HG03460 (cell line): ENCODE measurements at regions not wholly inside any gene's neighbourhood (a gene's known extent, or its start where the extent isn't known, plus 50 kb on each side); places are given as distances from the start of the nearest gene placed in this dataset.
A peak's percentile ranks its signal among the peaks of the same experiment; 100 is the strongest.

Source experiments
- ATAC-seq: cut with Tn5 transposase; IDR thresholded peaks from one replicate; pipeline ENCODE4 v1.9.1; 2021; ENCODE audit not compliant: unreplicated experiment

- no peak for ATAC-seq
Observed at GRCh38 chr4:11183356-11183740, 245.3 kb downstream of the HS3ST1 start.

GRCh38 chr4:11182586-11183355 lies 245.9 kb downstream of the HS3ST1 start:
- no peak for ATAC-seq

- no peak for ATAC-seq
Observed at GRCh38 chr4:11182031-11182430, 246.7 kb downstream of the HS3ST1 start.

GRCh38 chr4:11179796-11180195 lies 248.9 kb downstream of the HS3ST1 start:
- no peak for ATAC-seq

GRCh38 chr4:11178433-11178832 lies 250.3 kb downstream of the HS3ST1 start:
- no peak for ATAC-seq

GRCh38 chr4:11175374-11175773 lies 253.3 kb downstream of the HS3ST1 start:
- no peak for ATAC-seq

- ATAC-seq: no peak
Observed at GRCh38 chr4:11166606-11167005, 262.1 kb downstream of the HS3ST1 start.

GRCh38 chr4:11166034-11166433 lies 262.7 kb downstream of the HS3ST1 start:
- ATAC-seq: no peak

- no peak for ATAC-seq
Observed at GRCh38 chr4:11165052-11165451, 263.6 kb downstream of the HS3ST1 start.

GRCh38 chr4:11160288-11160687 lies 268.4 kb downstream of the HS3ST1 start:
- ATAC-seq: no peak

GRCh38 chr4:11158971-11159370 lies 269.7 kb downstream of the HS3ST1 start:
- no peak for ATAC-seq

GRCh38 chr4:11155208-11155867 lies 273.4 kb downstream of the HS3ST1 start:
- no peak for ATAC-seq

- ATAC-seq: no peak
Observed at GRCh38 chr4:11153171-11153750, 275.4 kb downstream of the HS3ST1 start.

- ATAC-seq: no peak
Observed at GRCh38 chr4:11152684-11153083, 276.0 kb downstream of the HS3ST1 start.

- no peak for ATAC-seq
Observed at GRCh38 chr4:11151500-11151899, 277.2 kb downstream of the HS3ST1 start.

- peak; percentile 42 for ATAC-seq
Observed at GRCh38 chr4:11149612-11150259, 279.0 kb downstream of the HS3ST1 start.

GRCh38 chr4:11139871-11140270 lies 288.8 kb downstream of the HS3ST1 start:
- ATAC-seq: no peak

- no peak for ATAC-seq
Observed at GRCh38 chr4:11138964-11139363, 289.7 kb downstream of the HS3ST1 start.

- no peak for ATAC-seq
Observed at GRCh38 chr4:11134705-11135104, 294.0 kb downstream of the HS3ST1 start.

GRCh38 chr4:11133868-11134267 lies 294.8 kb downstream of the HS3ST1 start:
- ATAC-seq: no peak

- no peak for ATAC-seq
Observed at GRCh38 chr4:11132478-11132877, 296.2 kb downstream of the HS3ST1 start.

GRCh38 chr4:11131491-11131890 lies 297.2 kb downstream of the HS3ST1 start:
- no peak for ATAC-seq
